ENCODE measurements at regions not wholly inside any gene's neighbourhood (a gene's known extent, or its start where the extent isn't known, plus 50 kb on each side); places are given as distances from the start of the nearest gene placed in this dataset.
A peak's percentile ranks its signal among the peaks of the same experiment; 100 is the strongest.

DNA sequence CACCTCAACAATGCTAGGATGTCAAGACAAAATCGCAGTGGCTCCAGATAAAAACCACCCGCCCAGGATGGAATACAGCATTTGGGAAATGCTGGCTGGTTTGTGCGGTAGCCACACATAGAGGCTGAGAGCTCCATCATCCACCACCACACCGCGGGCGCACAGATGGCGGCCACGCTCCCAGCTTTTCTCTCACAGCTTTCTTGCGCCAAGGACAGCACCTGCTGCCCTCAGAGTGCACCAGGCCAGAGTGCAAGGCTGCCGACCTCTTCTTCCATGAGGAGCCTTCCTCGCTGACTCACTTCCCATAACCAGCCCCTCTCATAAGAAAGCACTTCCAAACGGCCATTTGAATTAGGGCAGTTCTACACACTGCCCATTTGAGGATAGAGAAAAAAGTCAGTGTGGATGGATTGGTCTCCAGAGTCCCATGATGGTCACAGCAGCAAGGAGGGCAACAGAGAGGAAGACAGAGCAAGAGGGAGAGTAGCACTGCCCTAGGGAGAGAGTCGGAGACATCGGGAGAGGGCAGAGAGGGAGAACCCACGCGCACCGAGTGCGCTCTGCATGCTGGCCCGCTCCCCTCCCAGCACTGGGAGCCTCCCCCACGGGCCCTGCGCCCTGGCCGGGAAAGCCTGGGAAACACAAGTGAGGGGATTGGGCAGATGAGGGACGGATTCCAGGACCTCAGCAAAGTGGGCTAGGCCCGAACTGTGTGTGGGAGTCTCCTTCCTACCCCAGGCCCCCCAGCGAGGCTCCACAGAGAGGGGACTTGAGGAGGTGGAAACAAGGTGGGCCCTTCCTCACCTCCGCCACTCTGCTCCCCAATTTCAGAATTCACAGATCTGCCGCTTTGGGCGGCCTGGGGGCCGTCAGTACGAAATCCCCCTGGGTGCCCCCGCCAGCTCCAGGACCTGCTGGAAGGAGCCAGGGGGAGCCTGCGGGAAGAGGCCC lies 156.9 kb downstream of the USP12 start:
- no peak for ATAC-seq
- H3K9me3 Mint-ChIP-seq (ENCODE audit: insufficient read depth): no peaks in the 10 kb centered on the region
- no peaks in the 10 kb centered on the region for H3K4me1 Mint-ChIP-seq (ENCODE audit: low read depth)
- CTCF ChIA-PET: no interaction called here
- H3K4me3 Mint-ChIP-seq: no peak overlapping the region
- no peak overlapping the region for H3K27ac Mint-ChIP-seq
- POLR2A ChIA-PET: no interaction called here
- H3K36me3 Mint-ChIP-seq (ENCODE audit: low read depth): no peaks in the 10 kb centered on the region
- H3K27me3 Mint-ChIP-seq (ENCODE audit: low read depth): peaks cover 18% of the 10 kb centered on the region
- DNase-seq: no peak

DNA sequence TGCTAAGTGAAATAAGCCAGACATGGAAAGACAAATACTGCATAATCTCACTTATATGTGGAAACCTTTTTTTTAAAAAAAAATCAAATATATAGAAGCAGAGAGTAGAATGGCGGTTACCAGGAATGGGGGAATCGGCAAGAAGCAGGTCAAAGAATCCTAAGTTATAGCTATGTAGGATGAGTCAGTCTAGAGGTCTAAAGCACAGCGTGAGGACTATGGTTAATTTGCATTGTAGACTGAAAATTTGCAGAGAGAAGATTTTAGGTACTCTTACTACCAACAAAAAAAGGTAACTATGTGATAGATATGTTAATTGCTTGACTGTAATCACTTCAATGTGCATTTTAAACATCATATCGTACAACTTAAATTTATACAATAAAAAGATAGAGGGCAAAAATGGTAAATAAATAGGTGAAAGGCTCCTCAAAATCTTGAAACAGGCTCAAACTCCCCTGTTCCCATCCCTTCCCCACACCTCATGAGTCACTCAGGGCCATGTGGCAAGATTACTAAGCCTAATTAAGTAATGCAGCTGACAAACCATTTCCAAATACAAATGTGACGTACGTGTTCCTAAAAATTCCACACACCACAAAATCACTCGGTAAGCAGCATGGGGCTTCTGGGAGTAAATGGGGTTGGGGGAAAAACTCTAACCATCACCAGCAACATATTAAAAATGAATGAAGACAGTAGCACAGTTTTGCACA lies 159.0 kb downstream of the USP12 start:
- H3K4me3 Mint-ChIP-seq: no peak overlapping the region
- H3K4me1 Mint-ChIP-seq (ENCODE audit: low read depth): no peaks in the 10 kb centered on the region
- ChIA-PET POLR2A (no interaction called here), CTCF (no interaction called here)
- H3K9me3 Mint-ChIP-seq (ENCODE audit: insufficient read depth): no peaks in the 10 kb centered on the region
- DNase-seq (no peak), ATAC-seq (no peak)
- H3K27me3 Mint-ChIP-seq (ENCODE audit: low read depth): peaks cover 25% of the 10 kb centered on the region
- no peak overlapping the region for H3K27ac Mint-ChIP-seq
- H3K36me3 Mint-ChIP-seq (ENCODE audit: low read depth): no peaks in the 10 kb centered on the region

DNA sequence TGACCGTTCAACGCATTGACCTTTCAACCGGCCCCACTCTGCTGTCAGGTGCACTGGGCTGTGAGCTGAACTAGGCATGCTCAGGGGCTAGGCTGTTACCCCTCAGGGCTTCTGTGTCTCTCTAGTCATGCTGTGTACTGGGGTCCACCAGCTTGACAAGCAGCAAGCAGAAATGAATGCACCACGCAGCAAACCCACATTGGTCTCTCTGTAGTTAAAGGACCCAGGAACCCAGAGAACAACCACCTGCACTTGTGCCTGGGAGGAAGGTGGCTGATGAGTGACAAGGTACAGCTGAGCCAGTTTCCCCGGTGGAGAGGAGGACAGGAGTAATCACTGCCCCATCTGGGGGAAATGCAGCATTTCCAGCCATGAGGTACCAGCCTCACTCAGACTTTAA lies 159.9 kb downstream of the USP12 start:
- POLR2A ChIA-PET: no interaction called here
- DNase-seq (no peak), ATAC-seq (no peak)
- Mint-ChIP-seq H3K27ac (no peak overlapping the region), H3K4me1 (ENCODE audit: low read depth) (no peaks in the 10 kb centered on the region), H3K27me3 (ENCODE audit: low read depth) (peaks cover 34% of the 10 kb centered on the region), H3K4me3 (no peak overlapping the region), H3K9me3 (ENCODE audit: insufficient read depth) (no peaks in the 10 kb centered on the region), H3K36me3 (ENCODE audit: low read depth) (no peaks in the 10 kb centered on the region)
- CTCF ChIA-PET: no interaction called here

DNA sequence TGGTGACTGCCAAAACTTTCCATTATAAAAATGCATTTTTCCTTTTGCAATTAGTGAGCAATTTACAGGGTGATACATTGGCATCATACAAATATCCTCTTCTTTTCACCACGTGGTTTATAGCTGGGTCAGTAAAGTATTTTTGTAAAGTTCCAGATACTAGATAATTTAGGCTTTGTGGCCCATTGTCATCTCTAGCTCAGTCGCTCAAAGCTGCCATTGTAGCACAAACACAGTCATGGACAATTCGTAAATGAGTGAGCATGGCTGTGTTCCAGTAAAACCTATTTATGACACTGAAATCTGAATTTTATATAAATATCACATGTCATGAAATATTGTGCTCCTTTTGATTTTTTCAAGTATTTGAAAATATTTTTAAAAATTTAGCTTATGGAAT lies 162.9 kb downstream of the USP12 start:
- no peak for DNase-seq
- no peaks in the 10 kb centered on the region for H3K9me3 Mint-ChIP-seq (ENCODE audit: insufficient read depth)
- POLR2A ChIA-PET: no interaction called here
- CTCF ChIA-PET: interaction anchor here (0.7 to 1.5 kb wide), 4 partner anchors 45 to 366 kb away, joined by 3 to 7 read pairs (median 3); partner anchors contain the start of gene RASL11A
- ATAC-seq: no peak
- H3K4me1 Mint-ChIP-seq (ENCODE audit: low read depth): peaks cover 5% of the 10 kb centered on the region
- peaks cover 48% of the 10 kb centered on the region for H3K27me3 Mint-ChIP-seq (ENCODE audit: low read depth)
- H3K27ac Mint-ChIP-seq: no peak overlapping the region
- H3K4me3 Mint-ChIP-seq: no peak overlapping the region
- H3K36me3 Mint-ChIP-seq (ENCODE audit: low read depth): no peaks in the 10 kb centered on the region

DNA sequence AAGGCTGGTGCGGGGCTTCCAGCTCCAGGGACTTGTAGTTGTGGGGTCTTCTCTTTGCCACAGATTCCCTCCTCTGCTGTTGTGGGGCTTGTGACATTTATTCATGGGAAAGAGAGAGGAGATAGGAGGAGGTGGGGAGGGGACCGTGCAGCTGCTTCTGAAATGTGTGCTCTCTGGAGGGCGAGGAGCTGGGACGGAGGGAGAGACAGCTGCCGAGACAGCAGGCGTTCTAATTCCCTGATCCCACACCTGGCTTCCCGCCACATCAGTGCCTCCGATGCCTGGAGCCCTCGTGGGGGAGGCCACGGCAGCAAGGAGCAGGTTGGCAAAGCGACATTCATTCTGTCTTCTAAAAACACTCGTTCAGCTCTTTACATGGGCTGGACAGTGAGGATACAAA lies 164.4 kb downstream of the USP12 start:
- H3K36me3 Mint-ChIP-seq (ENCODE audit: low read depth): no peaks in the 10 kb centered on the region
- peaks cover 5% of the 10 kb centered on the region for H3K4me1 Mint-ChIP-seq (ENCODE audit: low read depth)
- peaks cover 44% of the 10 kb centered on the region for H3K27me3 Mint-ChIP-seq (ENCODE audit: low read depth)
- no peaks in the 10 kb centered on the region for H3K9me3 Mint-ChIP-seq (ENCODE audit: insufficient read depth)
- CTCF ChIA-PET: no interaction called here
- no peak for DNase-seq
- H3K27ac Mint-ChIP-seq: no peak overlapping the region
- no peak for ATAC-seq
- no peak overlapping the region for H3K4me3 Mint-ChIP-seq
- POLR2A ChIA-PET: no interaction called here

DNA sequence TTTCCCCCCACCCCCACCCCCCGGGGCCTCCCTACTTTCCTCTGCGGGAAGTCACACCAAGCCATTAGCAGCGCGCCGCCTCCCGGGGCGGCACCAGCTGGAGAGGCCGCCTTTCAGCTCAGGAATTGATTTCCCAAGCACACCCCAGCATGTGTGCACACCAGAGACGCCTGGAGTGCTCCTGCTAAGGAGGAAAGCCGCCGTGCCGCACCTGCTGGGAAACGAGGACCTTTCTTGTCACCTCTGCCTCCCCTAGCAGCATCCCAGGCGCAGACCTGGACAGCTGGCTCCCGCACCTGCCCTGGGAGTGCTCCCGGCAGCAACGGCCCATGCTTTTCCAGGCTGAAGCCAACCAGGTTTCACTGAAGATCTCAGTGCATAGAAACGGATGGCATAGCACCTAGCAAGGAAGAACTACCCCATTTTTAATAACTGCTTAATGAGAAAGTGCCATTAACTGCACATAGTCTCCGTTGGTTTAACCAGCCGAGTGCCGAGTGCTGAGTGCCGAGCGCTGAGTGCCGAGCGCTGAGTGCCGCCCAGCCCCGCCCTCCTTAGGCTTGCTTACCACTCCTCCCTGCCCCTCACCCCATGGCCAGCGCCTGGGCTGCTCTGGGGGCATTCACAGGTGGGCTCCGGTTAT lies 165.0 kb downstream of the USP12 start:
- POLR2A ChIA-PET: no interaction called here

DNA sequence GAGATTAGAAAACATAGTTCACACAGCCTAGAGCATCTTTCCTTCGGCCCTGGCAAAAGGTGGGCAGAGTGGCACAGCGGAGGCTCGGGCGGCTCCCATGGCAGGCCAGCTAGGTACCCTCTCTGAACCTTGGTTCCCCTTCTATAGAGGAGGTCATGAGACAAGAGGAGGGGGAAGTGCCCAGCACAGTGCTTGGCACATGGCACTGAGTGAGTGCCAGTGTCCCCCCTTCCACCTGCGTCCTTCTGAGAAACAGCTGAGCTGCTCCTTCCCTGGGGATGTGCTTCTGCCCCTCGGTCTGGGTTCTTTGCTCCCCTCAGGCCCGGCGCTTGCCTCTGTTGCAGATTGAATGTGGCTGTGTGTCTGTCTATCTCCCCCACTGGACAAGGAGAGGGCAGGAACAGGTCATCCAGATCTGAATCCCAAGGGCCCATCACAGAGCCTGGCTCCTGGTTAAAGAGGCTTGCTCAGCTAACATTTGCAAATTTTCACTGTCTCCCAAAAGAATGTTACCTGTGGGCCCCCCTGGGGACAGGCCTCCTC lies 165.6 kb downstream of the USP12 start:
- DNase-seq (no peak), ATAC-seq (no peak)
- Mint-ChIP-seq H3K9me3 (ENCODE audit: insufficient read depth) (no peaks in the 10 kb centered on the region), H3K27ac (no peak overlapping the region), H3K27me3 (ENCODE audit: low read depth) (peaks cover 44% of the 10 kb centered on the region), H3K36me3 (ENCODE audit: low read depth) (no peaks in the 10 kb centered on the region), H3K4me1 (ENCODE audit: low read depth) (peaks cover 5% of the 10 kb centered on the region), H3K4me3 (no peak overlapping the region)
- POLR2A ChIA-PET: interaction anchor here (0.6 kb wide), 1 partner anchor 294 kb away, joined by 4 read pairs; no protein-coding TSS in a partner anchor
- CTCF ChIA-PET: interaction anchor here (1.0 kb wide), 1 partner anchor 368 kb away, joined by 3 read pairs; no protein-coding TSS in a partner anchor

More for the DNA sequence above, 165.0 kb downstream of the USP12 start:
- H3K27me3 Mint-ChIP-seq (ENCODE audit: low read depth): peaks cover 40% of the 10 kb centered on the region
- ATAC-seq (no peak), DNase-seq (no peak)
- H3K27ac Mint-ChIP-seq: no peak overlapping the region
- peak overlapping the region; percentile 5 for H3K4me3 Mint-ChIP-seq
- CTCF ChIA-PET: no interaction called here
- no peaks in the 10 kb centered on the region for H3K9me3 Mint-ChIP-seq (ENCODE audit: insufficient read depth)
- no peaks in the 10 kb centered on the region for H3K36me3 Mint-ChIP-seq (ENCODE audit: low read depth)
- peaks cover 5% of the 10 kb centered on the region for H3K4me1 Mint-ChIP-seq (ENCODE audit: low read depth)

DNA sequence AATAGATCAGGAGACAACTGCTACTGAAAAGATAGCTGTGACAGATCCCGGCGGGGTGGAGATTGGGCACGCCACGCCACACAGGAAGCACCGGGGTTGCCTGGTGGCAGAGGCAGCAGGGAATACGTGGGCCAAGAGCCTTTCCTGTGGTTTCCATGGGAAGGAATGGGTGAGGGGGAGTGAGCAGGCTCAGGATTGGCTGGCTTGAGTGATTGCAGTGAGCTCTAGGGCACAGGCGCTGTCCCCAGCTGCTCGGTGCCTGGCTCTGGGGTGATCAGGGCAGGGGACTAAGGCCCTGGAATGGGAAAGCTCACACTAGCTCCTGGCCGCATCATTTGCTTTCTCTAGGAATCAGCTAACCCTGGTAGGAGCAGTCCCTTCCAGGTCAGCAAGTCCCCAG lies 166.1 kb downstream of the USP12 start:
- ChIA-PET POLR2A (interaction anchor here (0.6 kb wide), 1 partner anchor 294 kb away, joined by 4 read pairs; no protein-coding TSS in a partner anchor), CTCF (interaction anchor here (1.0 kb wide), 1 partner anchor 369 kb away, joined by 3 read pairs; no protein-coding TSS in a partner anchor)
- ATAC-seq (no peak), DNase-seq (no peak)
- no peak overlapping the region for H3K27ac Mint-ChIP-seq
- no peaks in the 10 kb centered on the region for H3K36me3 Mint-ChIP-seq (ENCODE audit: low read depth)
- H3K4me1 Mint-ChIP-seq (ENCODE audit: low read depth): peaks cover 5% of the 10 kb centered on the region
- H3K27me3 Mint-ChIP-seq (ENCODE audit: low read depth): peaks cover 44% of the 10 kb centered on the region
- H3K9me3 Mint-ChIP-seq (ENCODE audit: insufficient read depth): no peaks in the 10 kb centered on the region
- no peak overlapping the region for H3K4me3 Mint-ChIP-seq

DNA sequence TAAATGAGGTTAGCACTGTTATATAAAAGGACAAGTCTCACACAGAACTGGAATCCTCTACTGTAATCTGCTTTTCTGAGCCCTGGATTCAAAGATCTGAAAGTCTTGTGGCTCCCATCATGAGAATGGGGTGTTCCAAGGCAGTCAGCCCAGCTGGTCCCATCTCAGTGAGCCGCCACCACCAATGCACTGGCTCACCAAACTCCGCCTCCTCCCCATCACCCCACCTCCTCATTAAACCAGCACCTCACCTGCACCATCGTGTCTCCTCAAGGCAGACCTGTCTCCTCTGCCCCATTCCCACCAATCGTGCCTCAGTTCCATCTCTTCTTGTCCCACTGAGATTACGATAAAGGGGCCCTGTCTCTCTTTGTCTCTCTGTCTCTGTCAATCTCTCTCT lies 166.7 kb downstream of the USP12 start:
- Mint-ChIP-seq H3K4me3 (no peak overlapping the region), H3K27me3 (ENCODE audit: low read depth) (peaks cover 44% of the 10 kb centered on the region), H3K4me1 (ENCODE audit: low read depth) (peaks cover 5% of the 10 kb centered on the region), H3K9me3 (ENCODE audit: insufficient read depth) (no peaks in the 10 kb centered on the region), H3K36me3 (ENCODE audit: low read depth) (no peaks in the 10 kb centered on the region), H3K27ac (no peak overlapping the region)
- ATAC-seq: no peak
- ChIA-PET CTCF (no interaction called here), POLR2A (no interaction called here)
- DNase-seq: no peak

DNA sequence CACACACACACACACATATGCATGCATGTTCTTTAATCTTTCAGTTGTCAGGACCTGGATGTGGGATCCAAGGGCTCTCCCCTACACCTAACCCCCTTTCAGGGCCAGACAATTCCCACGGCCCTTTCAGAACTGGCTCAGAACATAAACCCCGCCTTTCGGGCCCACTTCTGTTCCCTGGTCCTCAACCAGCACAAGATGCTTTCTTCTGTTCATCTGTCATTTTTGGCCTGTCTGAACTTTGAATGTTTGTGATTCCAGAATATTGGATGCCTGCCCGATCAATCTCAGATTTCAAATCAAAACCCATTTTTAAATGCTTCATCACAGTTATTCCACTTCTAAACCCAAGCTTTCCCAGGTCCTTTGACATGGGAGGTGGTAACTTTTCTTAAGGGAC lies 167.3 kb downstream of the USP12 start:
- POLR2A ChIA-PET: no interaction called here
- Mint-ChIP-seq H3K4me3 (no peak overlapping the region), H3K9me3 (ENCODE audit: insufficient read depth) (no peaks in the 10 kb centered on the region), H3K4me1 (ENCODE audit: low read depth) (peaks cover 5% of the 10 kb centered on the region), H3K27ac (no peak overlapping the region), H3K36me3 (ENCODE audit: low read depth) (no peaks in the 10 kb centered on the region), H3K27me3 (ENCODE audit: low read depth) (peaks cover 41% of the 10 kb centered on the region)
- DNase-seq: no peak
- no peak for ATAC-seq
- CTCF ChIA-PET: no interaction called here

DNA sequence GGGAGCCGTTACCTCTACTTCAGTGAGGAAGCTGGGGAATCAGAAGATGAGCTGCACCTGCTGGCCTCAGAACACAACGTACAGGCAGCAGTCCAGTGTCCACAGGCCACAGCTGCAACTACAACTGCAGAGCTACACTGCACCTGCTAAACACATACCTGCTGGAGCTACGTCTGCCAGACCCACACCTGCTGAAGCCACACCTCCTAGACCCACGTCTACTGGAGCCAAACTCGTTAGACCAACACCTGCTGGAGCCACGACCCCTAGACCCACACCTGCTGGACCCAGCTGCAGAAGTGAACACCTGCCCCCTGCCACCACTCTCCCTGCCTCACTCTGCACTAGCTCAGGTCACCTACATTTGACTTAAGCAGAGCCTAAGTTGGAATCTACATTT lies 169.9 kb downstream of the USP12 start:
- no peak for DNase-seq
- peaks cover 14% of the 10 kb centered on the region for H3K4me1 Mint-ChIP-seq (ENCODE audit: low read depth)
- peaks cover 29% of the 10 kb centered on the region for H3K27me3 Mint-ChIP-seq (ENCODE audit: low read depth)
- POLR2A ChIA-PET: interaction anchor here (0.8 kb wide), 1 partner anchor 370 kb away, joined by 3 read pairs; no protein-coding TSS in a partner anchor
- H3K36me3 Mint-ChIP-seq (ENCODE audit: low read depth): no peaks in the 10 kb centered on the region
- no peak for ATAC-seq
- H3K9me3 Mint-ChIP-seq (ENCODE audit: insufficient read depth): no peaks in the 10 kb centered on the region
- CTCF ChIA-PET: no interaction called here
- H3K4me3 Mint-ChIP-seq: no peak overlapping the region
- H3K27ac Mint-ChIP-seq: no peak overlapping the region
